GM12864 (cell line): ENCODE measurements at regions not wholly inside any gene's neighbourhood (a gene's known extent, or its start where the extent isn't known, plus 50 kb on each side); places are given as distances from the start of the nearest gene placed in this dataset.

ENCODE experiments used
- DNase-seq: peaks from one replicate; pipeline ENCODE4 v3.0.0-alpha.2; 2011; ENCODE audit warnings: low read depth
- H3K4me3 ChIP-seq: 2 replicates; pipeline ENCODE4 v1.5.1; 2011; ENCODE audit warnings: mild to moderate bottlenecking, low read depth, low read length, control low read depth
- CTCF ChIP-seq: IDR thresholded peaks from 2 replicates; pipeline ENCODE4 v1.5.1; 2011; ENCODE audit warnings: low read depth, mild to moderate bottlenecking, moderate library complexity, low read length, control low read depth, inconsistent platforms; ENCODE audit errors: missing control alignments

- TF ChIP-seq CTCF, result no peak
- DNase-seq, result no peak
- H3K4me3 ChIP-seq, result no peak overlapping the region
These were observed 102.0 kb downstream of the OTOL1 start for GRCh38 chr3:161598639-161599038.

GRCh38 chr3:161599697-161600096, 103.1 kb downstream of the OTOL1 start:
- DNase-seq, result no peak
- no peak overlapping the region for H3K4me3 ChIP-seq
- no peak for TF ChIP-seq CTCF

- no peak overlapping the region for H3K4me3 ChIP-seq
- no peak for TF ChIP-seq CTCF
- DNase-seq, result no peak
These were observed 103.6 kb downstream of the OTOL1 start for GRCh38 chr3:161600173-161600572.

- TF ChIP-seq CTCF, result no peak
These were observed 105.9 kb downstream of the OTOL1 start for GRCh38 chr3:161602475-161602874.

GRCh38 chr3:161602918-161603317, 106.3 kb downstream of the OTOL1 start:
- no peak for DNase-seq
- no peak for TF ChIP-seq CTCF
- no peak overlapping the region for H3K4me3 ChIP-seq

More at GRCh38 chr3:161602475-161602874, 105.9 kb downstream of the OTOL1 start:
- DNase-seq, result no peak
- no peak overlapping the region for H3K4me3 ChIP-seq

- TF ChIP-seq CTCF, result no peak
- DNase-seq, result no peak
- H3K4me3 ChIP-seq, result no peak overlapping the region
These were observed 110.4 kb downstream of the OTOL1 start for GRCh38 chr3:161607056-161607455.

- no peak overlapping the region for H3K4me3 ChIP-seq
- TF ChIP-seq CTCF, result no peak
- no peak for DNase-seq
These were observed 122.7 kb downstream of the OTOL1 start for GRCh38 chr3:161619351-161619750.
